ENCODE measurements at regions not wholly inside any gene's neighbourhood (a gene's known extent, or its start where the extent isn't known, plus 50 kb on each side); places are given as distances from the start of the nearest gene placed in this dataset.

DNA sequence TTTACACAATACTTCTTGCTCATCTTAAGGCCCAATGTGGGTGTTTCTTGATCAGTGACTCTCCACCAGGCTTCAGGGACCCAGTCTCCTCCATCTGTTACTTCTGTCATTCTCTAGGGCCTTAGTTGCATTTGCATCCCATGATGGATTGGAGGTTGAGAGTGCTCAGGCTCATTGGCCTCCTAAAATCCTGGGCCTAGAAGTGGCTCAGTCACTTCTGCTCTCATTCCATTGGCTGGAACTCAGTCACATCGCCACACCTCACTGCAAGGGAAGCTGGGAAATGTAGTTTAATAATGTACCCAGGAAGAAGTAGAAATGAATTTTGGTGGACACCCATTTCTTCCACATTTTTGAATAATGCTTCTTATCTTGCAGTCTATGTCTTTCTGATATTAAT is 223.5 kb downstream of the HRH4 start:
- TF ChIP-seq TAF1 (IDR thresholded peaks at IDR 0.05; ENCODE audit: borderline replicate concordance, insufficient read depth, low read length) (no peak), SIN3A (IDR thresholded peaks at IDR 0.05; ENCODE audit: borderline replicate concordance, insufficient read depth, low read length) (no peak), POLR2AphosphoS5 (IDR thresholded peaks at IDR 0.05; ENCODE audit: low read depth, low read length) (no peak), FOXP2 (optimal IDR thresholded peaks at IDR 0.05; ENCODE audit: borderline replicate concordance, extremely low read depth, extremely low read length, insufficient read depth) (no peak)
- TF ChIP-seq, protein P1, sequence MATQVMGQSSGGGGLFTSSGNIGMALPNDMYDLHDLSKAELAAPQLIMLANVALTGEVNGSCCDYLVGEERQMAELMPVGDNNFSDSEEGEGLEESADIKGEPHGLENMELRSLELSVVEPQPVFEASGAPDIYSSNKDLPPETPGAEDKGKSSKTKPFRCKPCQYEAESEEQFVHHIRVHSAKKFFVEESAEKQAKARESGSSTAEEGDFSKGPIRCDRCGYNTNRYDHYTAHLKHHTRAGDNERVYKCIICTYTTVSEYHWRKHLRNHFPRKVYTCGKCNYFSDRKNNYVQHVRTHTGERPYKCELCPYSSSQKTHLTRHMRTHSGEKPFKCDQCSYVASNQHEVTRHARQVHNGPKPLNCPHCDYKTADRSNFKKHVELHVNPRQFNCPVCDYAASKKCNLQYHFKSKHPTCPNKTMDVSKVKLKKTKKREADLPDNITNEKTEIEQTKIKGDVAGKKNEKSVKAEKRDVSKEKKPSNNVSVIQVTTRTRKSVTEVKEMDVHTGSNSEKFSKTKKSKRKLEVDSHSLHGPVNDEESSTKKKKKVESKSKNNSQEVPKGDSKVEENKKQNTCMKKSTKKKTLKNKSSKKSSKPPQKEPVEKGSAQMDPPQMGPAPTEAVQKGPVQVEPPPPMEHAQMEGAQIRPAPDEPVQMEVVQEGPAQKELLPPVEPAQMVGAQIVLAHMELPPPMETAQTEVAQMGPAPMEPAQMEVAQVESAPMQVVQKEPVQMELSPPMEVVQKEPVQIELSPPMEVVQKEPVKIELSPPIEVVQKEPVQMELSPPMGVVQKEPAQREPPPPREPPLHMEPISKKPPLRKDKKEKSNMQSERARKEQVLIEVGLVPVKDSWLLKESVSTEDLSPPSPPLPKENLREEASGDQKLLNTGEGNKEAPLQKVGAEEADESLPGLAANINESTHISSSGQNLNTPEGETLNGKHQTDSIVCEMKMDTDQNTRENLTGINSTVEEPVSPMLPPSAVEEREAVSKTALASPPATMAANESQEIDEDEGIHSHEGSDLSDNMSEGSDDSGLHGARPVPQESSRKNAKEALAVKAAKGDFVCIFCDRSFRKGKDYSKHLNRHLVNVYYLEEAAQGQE (IDR thresholded peaks at IDR 0.05; ENCODE audit: insufficient read depth in 1 of 2, low read depth in 2 of 2, low read length in 2 of 2): no peak

DNA sequence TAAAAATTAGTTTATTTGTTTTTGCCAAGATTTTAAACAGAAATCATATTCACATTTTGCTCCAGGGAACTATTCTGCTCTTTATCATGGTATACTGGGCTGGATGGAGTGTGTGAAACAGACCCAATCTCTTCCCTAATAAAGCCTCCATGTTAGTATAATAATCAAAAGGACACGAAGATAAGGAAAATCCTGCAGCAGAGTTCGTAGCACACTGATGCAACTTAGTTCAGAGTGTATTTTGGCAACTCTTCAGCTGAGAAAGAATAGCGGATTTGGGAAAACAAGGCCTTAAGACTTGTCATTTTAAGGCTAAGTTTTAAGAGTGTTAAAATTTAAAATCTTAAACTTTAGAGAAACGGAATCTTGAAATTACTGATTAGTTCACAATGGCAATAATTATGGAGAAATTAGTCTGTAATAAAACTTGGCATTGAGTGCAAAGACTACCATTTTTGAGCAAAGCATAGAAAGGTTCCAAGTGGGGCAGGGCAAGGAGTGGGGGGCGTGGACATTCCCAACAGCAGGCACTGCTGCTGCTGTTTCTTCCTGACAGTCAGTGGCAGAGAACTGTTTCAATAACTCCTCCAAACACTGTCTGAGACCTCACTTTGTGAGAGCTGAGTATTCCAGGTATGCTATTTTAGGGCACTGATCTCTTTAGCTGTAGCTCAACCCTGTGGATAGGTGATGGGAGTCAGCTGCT is 225.0 kb downstream of the HRH4 start:
- TF ChIP-seq TAF1 (IDR thresholded peaks at IDR 0.05; ENCODE audit: borderline replicate concordance, insufficient read depth, low read length) (no peak), FOXP2 (optimal IDR thresholded peaks at IDR 0.05; ENCODE audit: borderline replicate concordance, extremely low read depth, extremely low read length, insufficient read depth) (no peak), POLR2AphosphoS5 (IDR thresholded peaks at IDR 0.05; ENCODE audit: low read depth, low read length) (no peak), SIN3A (IDR thresholded peaks at IDR 0.05; ENCODE audit: borderline replicate concordance, insufficient read depth, low read length) (no peak)
- TF ChIP-seq, protein P1 (IDR thresholded peaks at IDR 0.05; ENCODE audit: insufficient read depth in 1 of 2, low read depth in 2 of 2, low read length in 2 of 2): no peak

DNA sequence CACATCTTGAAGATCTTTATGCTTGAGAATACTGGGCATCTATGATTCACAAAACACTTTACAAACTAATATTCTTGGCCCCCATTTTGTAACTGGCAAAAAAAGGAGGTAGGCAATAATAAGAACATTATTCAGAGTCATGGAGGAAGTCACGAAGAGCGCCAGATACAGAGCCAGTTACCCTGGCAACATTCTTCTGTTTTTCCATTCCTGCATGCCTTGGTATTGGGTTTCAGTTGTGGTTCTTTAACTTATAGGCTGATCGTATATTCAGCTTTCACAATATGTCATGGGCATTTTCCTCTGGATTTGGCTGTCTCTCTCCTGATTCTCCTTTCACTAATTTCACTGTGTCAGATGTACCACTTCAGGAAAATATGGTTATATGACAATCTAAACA is 234.7 kb downstream of the HRH4 start:
- no peak for TF ChIP-seq POLR2AphosphoS5 (IDR thresholded peaks at IDR 0.05; ENCODE audit: low read depth, low read length)
- TF ChIP-seq FOXP2 (optimal IDR thresholded peaks at IDR 0.05; ENCODE audit: borderline replicate concordance, extremely low read depth, extremely low read length, insufficient read depth): no peak
- TF ChIP-seq TAF1 (IDR thresholded peaks at IDR 0.05; ENCODE audit: borderline replicate concordance, insufficient read depth, low read length): no peak
- TF ChIP-seq, protein P1 (IDR thresholded peaks at IDR 0.05; ENCODE audit: insufficient read depth in 1 of 2, low read depth in 2 of 2, low read length in 2 of 2): no peak
- TF ChIP-seq SIN3A (IDR thresholded peaks at IDR 0.05; ENCODE audit: borderline replicate concordance, insufficient read depth, low read length): no peak

DNA sequence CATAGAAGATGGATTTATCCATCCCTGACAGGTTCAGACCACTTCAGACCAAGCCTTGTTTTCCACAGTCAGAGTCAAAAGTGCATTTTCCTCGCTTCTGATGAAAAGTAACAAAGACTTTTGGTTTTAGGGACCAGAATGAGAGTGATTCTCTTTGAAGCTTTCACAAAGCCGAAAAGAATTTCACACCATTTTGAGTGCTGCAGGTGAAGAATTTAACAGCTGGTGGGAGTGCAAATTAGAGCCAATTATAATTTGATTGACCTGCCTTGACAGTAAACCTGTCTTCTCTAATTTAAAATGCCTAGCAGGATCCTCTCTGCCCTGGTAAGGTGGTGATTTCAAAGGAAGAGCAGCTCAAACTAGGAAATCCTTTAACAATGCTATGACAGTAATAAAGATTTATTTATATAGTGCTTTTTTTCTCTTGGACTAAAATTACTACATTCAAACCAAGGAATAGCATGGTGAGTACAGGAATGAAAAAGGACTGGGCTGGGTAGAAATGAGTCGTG is 241.6 kb downstream of the HRH4 start:
- no peak for TF ChIP-seq TAF1 (IDR thresholded peaks at IDR 0.05; ENCODE audit: borderline replicate concordance, insufficient read depth, low read length)
- no peak for TF ChIP-seq FOXP2 (optimal IDR thresholded peaks at IDR 0.05; ENCODE audit: borderline replicate concordance, extremely low read depth, extremely low read length, insufficient read depth)
- no peak for TF ChIP-seq POLR2AphosphoS5 (IDR thresholded peaks at IDR 0.05; ENCODE audit: low read depth, low read length)
- TF ChIP-seq SIN3A (IDR thresholded peaks at IDR 0.05; ENCODE audit: borderline replicate concordance, insufficient read depth, low read length): no peak
- TF ChIP-seq, protein P1 (IDR thresholded peaks at IDR 0.05; ENCODE audit: insufficient read depth in 1 of 2, low read depth in 2 of 2, low read length in 2 of 2): no peak
